Fibroblast of lung (primary cell): ENCODE measurements at regions not wholly inside any gene's neighbourhood (a gene's known extent, or its start where the extent isn't known, plus 50 kb on each side); places are given as distances from the start of the nearest gene placed in this dataset.

Experiments used
- DNase-seq, 2 donors: peaks; one replicate each; pipeline versions ENCODE4 v3.0.0 to v3.0.0-alpha.2; 2010; ENCODE audit warnings: low read depth in 2 of 2
- H2AFZ ChIP-seq: 2 replicates; pipeline ENCODE4 v1.5.1; 2012; ENCODE audit warnings: low read length, control low read depth, inconsistent platforms
- H3K27ac ChIP-seq: 2 replicates; pipeline ENCODE4 v1.5.1; 2011; ENCODE audit warnings: low read length, control low read depth; ENCODE audit not compliant: insufficient read depth
- H3K27me3 ChIP-seq: 2 replicates; pipeline ENCODE4 v1.5.1; 2011; ENCODE audit warnings: mild to moderate bottlenecking, low read length; ENCODE audit not compliant: control insufficient read depth, insufficient read depth
- H3K36me3 ChIP-seq: 2 replicates; pipeline ENCODE4 v1.5.1; 2011; ENCODE audit warnings: low read length; ENCODE audit not compliant: control insufficient read depth, insufficient read depth
- H3K4me1 ChIP-seq: 2 replicates; pipeline ENCODE4 v1.5.1; 2011; ENCODE audit warnings: low read length; ENCODE audit not compliant: control insufficient read depth, insufficient read depth; ENCODE audit errors: extremely low read depth
- H3K4me2 ChIP-seq: 2 replicates; pipeline ENCODE4 v1.5.1; 2011; ENCODE audit warnings: low read length, control low read depth; ENCODE audit not compliant: insufficient read depth; ENCODE audit errors: extremely low read depth
- H3K4me3 ChIP-seq, 4 experiments: fragments of 200-600 bp in 1 of 4; sonication (generic) in 1 of 4; replicated peaks in 1 of 4; 2 replicates each; pipeline ENCODE4 v1.5.1; 2011 to 2016; ENCODE audit warnings: low read length in 4 of 4, low read depth in 3 of 4, mild to moderate bottlenecking in 3 of 4, control low read depth in 2 of 4, inconsistent platforms in 1 of 4, mixed read lengths in 1 of 4; ENCODE audit not compliant: insufficient read depth in 1 of 4; ENCODE audit errors: control extremely low read depth in 1 of 4
- H3K79me2 ChIP-seq: 2 replicates; pipeline ENCODE4 v1.5.1; 2012; ENCODE audit warnings: mild to moderate bottlenecking, low read length, inconsistent platforms; ENCODE audit not compliant: control insufficient read depth, insufficient read depth
- H3K9ac ChIP-seq: 2 replicates; pipeline ENCODE4 v1.5.1; 2011; ENCODE audit warnings: mild to moderate bottlenecking, low read length, control low read depth; ENCODE audit not compliant: insufficient read depth
- H3K9me3 ChIP-seq: 2 replicates; pipeline ENCODE4 v1.5.1; 2012; ENCODE audit warnings: low read depth, low read length; ENCODE audit not compliant: control insufficient read depth, insufficient read depth
- H4K20me1 ChIP-seq: 2 replicates; pipeline ENCODE4 v1.5.1; 2011; ENCODE audit warnings: low read length; ENCODE audit not compliant: control insufficient read depth, insufficient read depth; ENCODE audit errors: extremely low read depth
- EZH2 ChIP-seq: IDR thresholded peaks from 2 replicates; pipeline ENCODE4 v1.5.1; 2012; ENCODE audit warnings: low read length, control low read depth, mild to moderate bottlenecking; ENCODE audit errors: missing control alignments
- TF ChIP-seq, protein P1 (sequence below), 2 donors: IDR thresholded peaks in 1 of 2; conservative IDR thresholded peaks in 1 of 2; 1 replicate in 1 of 2; 2 replicates in 1 of 2; pipeline ENCODE4 v1.5.1; 2011 to 2012; ENCODE audit warnings: low read length in 2 of 2, control low read depth in 1 of 2, inconsistent platforms in 1 of 2, low read depth in 1 of 2, mild to moderate bottlenecking in 1 of 2

GRCh38 chr10:8463853-8464252 is 409.4 kb downstream of the GATA3 start:
- Histone ChIP-seq H2AFZ (no peak overlapping the region), H3K27ac (no peak overlapping the region), H3K79me2 (no peaks in the 10 kb centered on the region), H3K9ac (no peak overlapping the region), H3K36me3 (no peaks in the 10 kb centered on the region), H3K9me3 (no peaks in the 10 kb centered on the region), H3K4me3 (no peak overlapping the region), H4K20me1 (no peaks in the 10 kb centered on the region), H3K4me1 (no peaks in the 10 kb centered on the region), H3K4me2 (no peak overlapping the region), H3K27me3 (no peaks in the 10 kb centered on the region)
- DNase-seq, result no peak
- TF ChIP-seq, protein P1, sequence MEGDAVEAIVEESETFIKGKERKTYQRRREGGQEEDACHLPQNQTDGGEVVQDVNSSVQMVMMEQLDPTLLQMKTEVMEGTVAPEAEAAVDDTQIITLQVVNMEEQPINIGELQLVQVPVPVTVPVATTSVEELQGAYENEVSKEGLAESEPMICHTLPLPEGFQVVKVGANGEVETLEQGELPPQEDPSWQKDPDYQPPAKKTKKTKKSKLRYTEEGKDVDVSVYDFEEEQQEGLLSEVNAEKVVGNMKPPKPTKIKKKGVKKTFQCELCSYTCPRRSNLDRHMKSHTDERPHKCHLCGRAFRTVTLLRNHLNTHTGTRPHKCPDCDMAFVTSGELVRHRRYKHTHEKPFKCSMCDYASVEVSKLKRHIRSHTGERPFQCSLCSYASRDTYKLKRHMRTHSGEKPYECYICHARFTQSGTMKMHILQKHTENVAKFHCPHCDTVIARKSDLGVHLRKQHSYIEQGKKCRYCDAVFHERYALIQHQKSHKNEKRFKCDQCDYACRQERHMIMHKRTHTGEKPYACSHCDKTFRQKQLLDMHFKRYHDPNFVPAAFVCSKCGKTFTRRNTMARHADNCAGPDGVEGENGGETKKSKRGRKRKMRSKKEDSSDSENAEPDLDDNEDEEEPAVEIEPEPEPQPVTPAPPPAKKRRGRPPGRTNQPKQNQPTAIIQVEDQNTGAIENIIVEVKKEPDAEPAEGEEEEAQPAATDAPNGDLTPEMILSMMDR (conservative IDR thresholded peaks at IDR 0.05 in 1 of 2, IDR thresholded peaks at IDR 0.05 in 1 of 2; ENCODE audit: low read depth in 1 of 2, low read length in 2 of 2), result no peak
- no peak for TF ChIP-seq EZH2

DNA sequence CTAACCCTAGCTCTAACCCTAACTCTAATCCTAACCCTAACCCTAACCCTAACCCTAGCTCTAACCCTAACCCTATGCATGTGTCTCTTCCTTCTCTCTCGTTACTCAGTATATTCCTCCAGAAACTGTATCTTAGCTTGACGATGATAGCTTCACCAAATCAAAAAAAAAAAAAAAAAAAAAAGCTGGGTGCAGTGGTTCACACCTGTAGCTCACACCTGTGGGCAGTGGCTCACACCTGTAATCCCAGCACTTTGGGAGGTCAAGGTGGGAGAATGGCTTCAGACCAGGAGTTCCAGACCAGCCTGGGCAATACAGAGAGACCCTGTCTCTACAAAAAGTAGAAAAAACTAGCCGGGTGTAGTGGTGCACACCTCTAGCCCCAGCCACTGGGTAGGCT is 414.0 kb downstream of the GATA3 start:
- H3K4me2 ChIP-seq, result no peak overlapping the region
- no peak for TF ChIP-seq EZH2
- TF ChIP-seq, protein P1 (conservative IDR thresholded peaks at IDR 0.05 in 1 of 2, IDR thresholded peaks at IDR 0.05 in 1 of 2; ENCODE audit: low read depth in 1 of 2, low read length in 2 of 2), result no peak
- H3K4me3 ChIP-seq, result no peak overlapping the region
- no peaks in the 10 kb centered on the region for H3K36me3 ChIP-seq
- no peak overlapping the region for H2AFZ ChIP-seq
- no peaks in the 10 kb centered on the region for H3K9me3 ChIP-seq
- no peaks in the 10 kb centered on the region for H3K27me3 ChIP-seq
- H3K9ac ChIP-seq, result no peak overlapping the region
- no peak for DNase-seq
- no peaks in the 10 kb centered on the region for H3K4me1 ChIP-seq
- H3K27ac ChIP-seq, result no peak overlapping the region
- no peaks in the 10 kb centered on the region for H4K20me1 ChIP-seq
- no peaks in the 10 kb centered on the region for H3K79me2 ChIP-seq

- no peak overlapping the region for H3K4me3 ChIP-seq
- peak in 1 of 2 donors; percentile 26 for DNase-seq
- H3K79me2 ChIP-seq, result no peaks in the 10 kb centered on the region
- H3K9ac ChIP-seq, result no peak overlapping the region
- no peak overlapping the region for H2AFZ ChIP-seq
- no peaks in the 10 kb centered on the region for H3K4me1 ChIP-seq
- no peak for TF ChIP-seq EZH2
- TF ChIP-seq, protein P1 (conservative IDR thresholded peaks at IDR 0.05 in 1 of 2, IDR thresholded peaks at IDR 0.05 in 1 of 2; ENCODE audit: low read depth in 1 of 2, low read length in 2 of 2), result no peak
- H3K4me2 ChIP-seq, result no peak overlapping the region
- no peaks in the 10 kb centered on the region for H3K9me3 ChIP-seq
- no peak overlapping the region for H3K27ac ChIP-seq
- H3K36me3 ChIP-seq, result no peaks in the 10 kb centered on the region
- H3K27me3 ChIP-seq, result no peaks in the 10 kb centered on the region
- H4K20me1 ChIP-seq, result no peaks in the 10 kb centered on the region
Measured at GRCh38 chr10:8473205-8473604, 418.7 kb downstream of the GATA3 start.
